ENCODE measurements at regions not wholly inside any gene's neighbourhood (a gene's known extent, or its start where the extent isn't known, plus 50 kb on each side); places are given as distances from the start of the nearest gene placed in this dataset.

DNA sequence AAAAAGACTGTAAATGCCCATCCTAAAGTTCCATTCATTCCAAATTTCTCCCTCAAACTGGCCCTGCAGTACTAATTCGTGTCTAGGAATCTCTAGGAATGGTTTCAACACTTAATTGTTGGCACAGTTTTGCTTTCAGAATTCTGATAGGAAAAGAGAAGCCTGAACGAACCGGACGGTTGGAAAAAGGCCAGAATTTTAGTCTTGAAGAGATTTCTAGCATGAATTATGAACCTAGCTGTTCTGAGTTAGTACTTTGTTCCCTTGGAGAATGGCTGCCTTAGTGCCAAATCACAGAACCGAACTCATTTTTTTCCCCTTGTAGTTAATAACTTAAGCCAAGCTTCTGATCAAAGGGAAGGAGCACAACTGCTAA, 262.6 kb downstream of the ADAMTS20 start:
- no peaks in the 10 kb centered on the region for H3K36me3 ChIP-seq (ENCODE audit: insufficient read depth, low read length)
- no peak overlapping the region for H3K4me2 ChIP-seq (ENCODE audit: low read depth, low read length, poor library complexity, severe bottlenecking)
- H3K9me3 ChIP-seq (ENCODE audit: insufficient read depth, low read depth, low read length) = no peaks in the 10 kb centered on the region
- H3K9me2 ChIP-seq (replicated peaks; ENCODE audit: low read depth, low read length) = no peaks in the 10 kb centered on the region
- H2AFZ ChIP-seq (ENCODE audit: low read length) = no peak overlapping the region
- no peaks in the 10 kb centered on the region for H3K4me1 ChIP-seq (ENCODE audit: insufficient read depth, low read length, poor library complexity, severe bottlenecking)
- no peak for TF ChIP-seq CTCF (conservative IDR thresholded peaks at IDR 0.05; ENCODE audit: low read length)
- TF ChIP-seq EZH2phosphoT487 (IDR thresholded peaks at IDR 0.05; ENCODE audit: borderline replicate concordance) = no peak
- H3K27me3 ChIP-seq (ENCODE audit: insufficient read depth, low read length, poor library complexity, severe bottlenecking) = no peaks in the 10 kb centered on the region
- H4K20me1 ChIP-seq (ENCODE audit: insufficient read depth, low read length, poor library complexity, severe bottlenecking) = no peaks in the 10 kb centered on the region
- no peaks in the 10 kb centered on the region for H3K79me2 ChIP-seq (ENCODE audit: insufficient read depth, low read length)
- H3K4me3 ChIP-seq (ENCODE audit: low read length, poor library complexity, severe bottlenecking) = no peak overlapping the region
- H3F3A ChIP-seq (ENCODE audit: low read depth) = no peaks in the 10 kb centered on the region
- no peak overlapping the region for H3K9ac ChIP-seq (ENCODE audit: low read depth, low read length, poor library complexity, severe bottlenecking)

DNA sequence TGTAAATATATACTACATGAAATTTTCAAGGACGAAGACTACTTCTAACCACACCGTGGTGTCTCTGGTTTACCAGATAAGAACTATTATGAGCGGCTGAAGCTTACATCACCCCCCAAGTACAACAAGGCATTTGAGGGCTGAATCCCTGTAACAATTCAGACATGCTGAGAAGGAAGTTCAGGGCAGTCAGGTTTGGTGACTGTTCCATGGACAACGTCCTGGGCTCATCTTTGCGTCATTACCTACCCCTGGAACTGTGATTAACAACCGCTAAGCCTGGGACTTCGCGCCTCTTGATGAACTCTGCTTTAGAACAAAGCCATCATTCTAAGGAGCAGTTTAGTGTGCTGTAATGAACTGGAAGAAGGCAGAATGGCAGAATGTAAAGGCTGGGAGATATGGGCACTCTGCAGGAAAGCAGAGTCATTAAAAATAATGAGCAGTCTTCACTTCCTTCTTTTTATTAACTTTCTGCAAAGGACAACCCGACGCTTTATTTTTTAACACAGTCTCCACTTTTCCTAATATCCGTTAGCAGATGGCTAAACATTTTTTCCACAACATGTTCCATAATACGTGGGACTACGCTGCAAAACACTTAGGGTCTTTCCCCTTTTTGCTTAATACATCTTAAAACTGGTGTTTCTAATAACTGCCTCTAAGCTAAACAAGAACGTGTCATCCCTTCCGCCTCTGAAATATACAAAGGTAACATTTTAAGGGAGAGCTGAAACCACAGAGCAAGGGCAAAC, 263.2 kb downstream of the ADAMTS20 start:
- Histone ChIP-seq H3F3A (ENCODE audit: low read depth) (no peaks in the 10 kb centered on the region), H3K9me3 (ENCODE audit: insufficient read depth, low read depth, low read length) (no peaks in the 10 kb centered on the region), H3K4me3 (ENCODE audit: low read length, poor library complexity, severe bottlenecking) (no peak overlapping the region), H3K9me2 (replicated peaks; ENCODE audit: low read depth, low read length) (no peaks in the 10 kb centered on the region), H3K36me3 (ENCODE audit: insufficient read depth, low read length) (no peaks in the 10 kb centered on the region), H3K4me1 (ENCODE audit: insufficient read depth, low read length, poor library complexity, severe bottlenecking) (no peaks in the 10 kb centered on the region), H2AFZ (ENCODE audit: low read length) (no peak overlapping the region), H3K79me2 (ENCODE audit: insufficient read depth, low read length) (no peaks in the 10 kb centered on the region), H4K20me1 (ENCODE audit: insufficient read depth, low read length, poor library complexity, severe bottlenecking) (no peaks in the 10 kb centered on the region), H3K4me2 (ENCODE audit: low read depth, low read length, poor library complexity, severe bottlenecking) (no peak overlapping the region), H3K27me3 (ENCODE audit: insufficient read depth, low read length, poor library complexity, severe bottlenecking) (no peaks in the 10 kb centered on the region), H3K9ac (ENCODE audit: low read depth, low read length, poor library complexity, severe bottlenecking) (no peak overlapping the region)
- no peak for TF ChIP-seq CTCF (conservative IDR thresholded peaks at IDR 0.05; ENCODE audit: low read length)
- no peak for TF ChIP-seq EZH2phosphoT487 (IDR thresholded peaks at IDR 0.05; ENCODE audit: borderline replicate concordance)

- Histone ChIP-seq H3K27me3 (ENCODE audit: insufficient read depth, low read length, poor library complexity, severe bottlenecking) (no peaks in the 10 kb centered on the region), H3K79me2 (ENCODE audit: insufficient read depth, low read length) (no peaks in the 10 kb centered on the region), H3K9me3 (ENCODE audit: insufficient read depth, low read depth, low read length) (no peaks in the 10 kb centered on the region), H4K20me1 (ENCODE audit: insufficient read depth, low read length, poor library complexity, severe bottlenecking) (no peaks in the 10 kb centered on the region), H3K4me1 (ENCODE audit: insufficient read depth, low read length, poor library complexity, severe bottlenecking) (no peaks in the 10 kb centered on the region), H3K9me2 (replicated peaks; ENCODE audit: low read depth, low read length) (no peaks in the 10 kb centered on the region), H3K4me3 (ENCODE audit: low read length, poor library complexity, severe bottlenecking) (no peak overlapping the region), H2AFZ (ENCODE audit: low read length) (no peak overlapping the region), H3K9ac (ENCODE audit: low read depth, low read length, poor library complexity, severe bottlenecking) (no peak overlapping the region), H3K36me3 (ENCODE audit: insufficient read depth, low read length) (no peaks in the 10 kb centered on the region), H3K4me2 (ENCODE audit: low read depth, low read length, poor library complexity, severe bottlenecking) (no peak overlapping the region), H3F3A (ENCODE audit: low read depth) (no peaks in the 10 kb centered on the region)
- no peak for TF ChIP-seq CTCF (conservative IDR thresholded peaks at IDR 0.05; ENCODE audit: low read length)
- no peak for TF ChIP-seq EZH2phosphoT487 (IDR thresholded peaks at IDR 0.05; ENCODE audit: borderline replicate concordance)
Measured at GRCh38 chr12:43287706-43288383, 264.2 kb downstream of the ADAMTS20 start.
